Mucosa of descending colon (tissue), 3 donors: ENCODE measurements at regions not wholly inside any gene's neighbourhood (a gene's known extent, or its start where the extent isn't known, plus 50 kb on each side); places are given as distances from the start of the nearest gene placed in this dataset.
"Not testable (repeated sequence)": the region's sequence is repeated elsewhere in the genome, so short reads cannot be mapped to it uniquely, and the experiment has no call there.

Source experiments
- ATAC-seq: fragments of 200-7000 bp; cut with Tn5 transposase; one replicate; pipeline ENCODE4 v1.9.1; 2020; ENCODE audit warnings: mild to moderate bottlenecking, moderate library complexity
- DNase-seq, 3 donors: peaks; one replicate each; pipeline ENCODE4 v3.0.0-alpha.2; 2020
- H3K36me3 ChIP-seq: fragments of 200-600 bp; one replicate; pipeline ENCODE4 v1.8.0; 2021; ENCODE audit warnings: low read depth, mild to moderate bottlenecking
- H3K4me1 ChIP-seq: fragments of 200-600 bp; one replicate; pipeline ENCODE4 v1.8.0; 2021; ENCODE audit warnings: low read depth, mild to moderate bottlenecking
- H3K4me3 ChIP-seq: fragments of 200-600 bp; one replicate; pipeline ENCODE4 v1.8.0; 2021; ENCODE audit warnings: mild to moderate bottlenecking
- H3K9me3 ChIP-seq: fragments of 200-600 bp; one replicate; pipeline ENCODE4 v1.8.0; 2021; ENCODE audit warnings: mild to moderate bottlenecking
- intact Hi-C, 2 donors: fragments of 100-400 bp; cut with DNase I in 1 of 2; cut with micrococcal nuclease in 1 of 2; formaldehyde crosslinking; loops; one replicate each; pipeline versions ENCODE4 v1.11.0 to v1.11.1; 2022; cut with DNase I, micrococcal nuclease
- TF ChIP-seq, protein P1 (sequence below): fragments of 200-600 bp; IDR thresholded peaks from one replicate; pipeline ENCODE4 v1.8.0; 2022; ENCODE audit warnings: antibody characterized with exemption, mild to moderate bottlenecking
- donor health status: DM: no; HTN: no; CAD: no; lungs with moderate emphysema.
- donor health status: DM: no; HTN: no; CAD: no.
- donor health status: DM: no; HTN: yes; CAD: no.

- DNase-seq (no peak), ATAC-seq (no peak)
- Histone ChIP-seq H3K4me1 (no peaks in the 10 kb centered on the region), H3K4me3 (no peak overlapping the region), H3K9me3 (no peaks in the 10 kb centered on the region), H3K36me3 (no peaks in the 10 kb centered on the region)
- TF ChIP-seq, protein P1, sequence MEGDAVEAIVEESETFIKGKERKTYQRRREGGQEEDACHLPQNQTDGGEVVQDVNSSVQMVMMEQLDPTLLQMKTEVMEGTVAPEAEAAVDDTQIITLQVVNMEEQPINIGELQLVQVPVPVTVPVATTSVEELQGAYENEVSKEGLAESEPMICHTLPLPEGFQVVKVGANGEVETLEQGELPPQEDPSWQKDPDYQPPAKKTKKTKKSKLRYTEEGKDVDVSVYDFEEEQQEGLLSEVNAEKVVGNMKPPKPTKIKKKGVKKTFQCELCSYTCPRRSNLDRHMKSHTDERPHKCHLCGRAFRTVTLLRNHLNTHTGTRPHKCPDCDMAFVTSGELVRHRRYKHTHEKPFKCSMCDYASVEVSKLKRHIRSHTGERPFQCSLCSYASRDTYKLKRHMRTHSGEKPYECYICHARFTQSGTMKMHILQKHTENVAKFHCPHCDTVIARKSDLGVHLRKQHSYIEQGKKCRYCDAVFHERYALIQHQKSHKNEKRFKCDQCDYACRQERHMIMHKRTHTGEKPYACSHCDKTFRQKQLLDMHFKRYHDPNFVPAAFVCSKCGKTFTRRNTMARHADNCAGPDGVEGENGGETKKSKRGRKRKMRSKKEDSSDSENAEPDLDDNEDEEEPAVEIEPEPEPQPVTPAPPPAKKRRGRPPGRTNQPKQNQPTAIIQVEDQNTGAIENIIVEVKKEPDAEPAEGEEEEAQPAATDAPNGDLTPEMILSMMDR = no peak
- intact Hi-C loops = no loop called here
Observed at GRCh38 chr6:150695652-150696051, 96.0 kb downstream of the PLEKHG1 start.

DNA sequence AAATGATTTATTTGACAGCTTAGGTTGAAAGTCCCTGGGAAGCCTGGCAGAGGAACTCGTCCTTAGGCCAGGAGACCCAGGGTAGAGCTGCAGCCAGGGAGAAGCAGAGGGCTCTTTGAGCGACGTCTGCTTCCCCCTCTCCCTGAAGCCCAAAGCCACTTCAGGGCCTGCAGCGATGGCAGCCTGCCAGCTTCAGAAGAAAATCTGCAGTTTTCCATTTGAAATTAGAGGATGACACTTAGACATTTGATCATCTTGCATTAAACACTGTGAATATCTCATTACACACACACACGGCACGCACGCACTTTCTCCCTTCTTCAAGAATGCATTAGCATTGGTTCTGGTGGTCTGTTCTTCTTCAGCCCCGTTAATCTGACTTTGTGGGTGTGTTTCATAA, 96.5 kb downstream of the PLEKHG1 start:
- H3K4me3 ChIP-seq = no peak overlapping the region
- intact Hi-C loops = no loop called here
- TF ChIP-seq, protein P1 = no peak
- H3K9me3 ChIP-seq = no peaks in the 10 kb centered on the region
- no peaks in the 10 kb centered on the region for H3K36me3 ChIP-seq
- ATAC-seq (no peak), DNase-seq (no peak)
- H3K4me1 ChIP-seq = no peaks in the 10 kb centered on the region

DNA sequence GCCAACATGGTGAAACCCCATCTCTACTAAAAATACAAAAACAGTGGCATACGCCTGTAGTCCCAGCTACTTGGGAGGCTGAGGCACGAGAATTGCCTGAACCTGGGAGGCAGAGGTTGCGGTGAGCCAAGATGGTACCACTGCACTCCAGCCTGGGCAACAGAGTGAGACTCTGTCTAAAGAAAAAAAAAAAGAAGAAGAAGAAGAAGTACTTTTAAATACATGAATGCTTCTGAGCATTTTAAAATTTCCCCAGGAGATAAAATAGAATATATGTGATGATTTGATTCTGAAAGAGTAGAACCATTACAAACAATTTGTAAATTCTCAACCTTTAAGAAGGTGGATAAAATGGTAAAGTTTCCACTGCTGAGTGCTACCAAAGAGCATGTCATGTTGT, 97.2 kb downstream of the PLEKHG1 start:
- H3K36me3 ChIP-seq, H3K4me3 ChIP-seq, DNase-seq, H3K9me3 ChIP-seq, ATAC-seq, intact Hi-C loops, H3K4me1 ChIP-seq: not testable (repeated sequence)

DNA sequence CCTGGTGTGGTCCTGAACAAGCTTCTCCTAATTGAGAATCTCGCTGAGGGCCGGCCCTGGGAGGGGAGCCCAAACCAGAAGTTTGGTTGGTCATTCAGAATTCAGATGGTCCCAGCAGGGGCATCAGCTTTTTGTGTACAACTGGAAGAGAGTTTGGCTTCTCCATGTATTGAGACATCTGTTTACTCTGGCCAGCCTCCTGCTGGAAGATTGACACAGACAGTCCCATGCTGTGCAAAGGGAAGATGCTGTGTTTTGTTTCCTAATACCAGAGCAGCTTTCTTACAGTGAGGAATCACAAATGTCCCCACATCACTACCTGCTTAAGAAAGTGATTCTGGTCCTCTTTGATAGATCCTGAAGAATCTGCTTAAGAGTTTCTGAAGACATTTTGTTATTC, 97.8 kb downstream of the PLEKHG1 start:
- DNase-seq = no peak
- Histone ChIP-seq H3K4me3 (no peak overlapping the region), H3K4me1 (no peaks in the 10 kb centered on the region), H3K9me3 (no peaks in the 10 kb centered on the region), H3K36me3 (no peaks in the 10 kb centered on the region)
- peak; percentile 30 for ATAC-seq
- TF ChIP-seq, protein P1 = no peak
- intact Hi-C loops = no loop called here

GRCh38 chr6:150698391-150698790, 98.7 kb downstream of the PLEKHG1 start:
- TF ChIP-seq, protein P1 = no peak
- no peak overlapping the region for H3K4me3 ChIP-seq
- H3K4me1 ChIP-seq = no peaks in the 10 kb centered on the region
- intact Hi-C loops = no loop called here
- H3K9me3 ChIP-seq = no peaks in the 10 kb centered on the region
- H3K36me3 ChIP-seq = no peaks in the 10 kb centered on the region
- peak; percentile 32 for ATAC-seq
- DNase-seq = no peak

DNA sequence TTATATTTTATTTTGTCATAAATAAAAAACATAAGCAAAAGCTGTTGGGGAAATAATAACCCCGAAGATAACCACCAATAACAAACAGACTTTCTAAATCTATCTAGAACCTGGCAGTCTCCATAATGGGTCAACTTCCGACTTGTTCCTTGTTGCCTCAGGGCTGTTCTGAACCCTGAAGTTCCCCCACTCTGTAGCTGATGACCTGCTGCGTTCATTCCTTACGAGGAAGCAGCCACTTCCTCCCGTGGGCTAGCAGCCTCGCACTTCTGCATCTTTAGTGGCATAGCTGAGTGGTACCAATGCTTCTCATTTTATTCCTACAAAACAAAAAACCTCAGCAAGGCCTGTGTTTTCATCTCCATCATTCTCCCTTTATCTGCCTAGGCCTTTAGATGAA, 103.0 kb downstream of the PLEKHG1 start:
- no peak overlapping the region for H3K4me3 ChIP-seq
- H3K9me3 ChIP-seq = no peaks in the 10 kb centered on the region
- no peaks in the 10 kb centered on the region for H3K36me3 ChIP-seq
- TF ChIP-seq, protein P1 = no peak
- no peak for DNase-seq
- no peak for ATAC-seq
- H3K4me1 ChIP-seq = peaks cover 5% of the 10 kb centered on the region
- intact Hi-C loops = no loop called here
